Left renal cortex interstitium (tissue), 4 donors: ENCODE measurements at regions not wholly inside any gene's neighbourhood (a gene's known extent, or its start where the extent isn't known, plus 50 kb on each side); places are given as distances from the start of the nearest gene placed in this dataset.
"Not testable (repeated sequence)": the region's sequence is repeated elsewhere in the genome, so short reads cannot be mapped to it uniquely, and the experiment has no call there.

Source experiments
- DNase-seq, 4 donors: peaks; one replicate each; pipeline ENCODE4 v3.0.0-alpha.2; 2013; ENCODE audit warnings: low read depth in 4 of 4, low spot score in 2 of 4, missing footprints in 1 of 4

- DNase-seq = not testable (repeated sequence)
Observed at GRCh38 chr1:4489992-4490391, 164.4 kb upstream of the AJAP1 start.

GRCh38 chr1:4494027-4494426, 160.4 kb upstream of the AJAP1 start:
- DNase-seq = no peak

- DNase-seq = no peak
Observed at GRCh38 chr1:4494558-4494957, 159.9 kb upstream of the AJAP1 start.

- no peak for DNase-seq
Observed at GRCh38 chr1:4495809-4496208, 158.6 kb upstream of the AJAP1 start.

GRCh38 chr1:4500441-4500840, 154.0 kb upstream of the AJAP1 start:
- no peak for DNase-seq

GRCh38 chr1:4506591-4506990, 147.8 kb upstream of the AJAP1 start:
- no peak for DNase-seq

DNA sequence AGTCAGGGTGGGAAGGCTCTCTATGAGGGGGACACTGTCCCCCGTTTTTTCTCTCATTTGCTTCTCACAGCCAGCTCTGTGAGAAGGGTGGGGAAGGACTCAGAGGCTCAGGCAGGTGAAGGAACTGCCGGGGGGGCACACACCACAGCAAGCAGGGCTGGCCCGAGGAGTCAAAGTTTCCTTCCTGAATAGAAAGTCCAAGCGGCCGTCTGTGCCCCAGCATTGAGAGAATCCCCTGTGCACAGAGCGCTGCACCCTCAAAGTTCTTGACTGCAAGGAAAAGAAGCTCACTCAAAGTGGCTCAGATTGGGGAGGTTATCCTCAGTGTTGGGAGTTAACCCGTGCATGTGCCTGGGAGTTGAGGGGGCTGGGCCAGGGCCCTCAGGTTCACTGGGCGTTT, 145.2 kb upstream of the AJAP1 start:
- DNase-seq = no peak

DNA sequence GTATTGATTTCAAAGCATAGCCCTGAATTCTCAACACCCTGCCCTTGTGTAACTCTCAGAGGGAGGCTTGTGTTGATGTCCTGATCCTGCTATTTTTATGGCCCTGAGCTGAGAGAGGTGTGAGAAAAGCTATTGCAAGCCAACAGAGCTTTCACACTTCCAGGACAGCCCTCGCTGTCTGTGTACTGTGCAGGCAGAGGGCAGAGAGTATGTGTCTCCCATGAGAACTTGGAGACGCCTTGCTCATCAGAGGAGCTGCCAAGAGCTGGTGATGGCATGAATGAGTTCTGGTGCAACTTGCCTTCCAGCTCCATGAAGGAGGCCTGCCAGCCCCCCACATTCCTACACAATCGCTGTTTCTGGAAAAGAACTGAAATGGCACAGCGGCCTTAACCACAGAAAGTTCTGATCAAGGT, 144.1 kb upstream of the AJAP1 start:
- DNase-seq = no peak

DNA sequence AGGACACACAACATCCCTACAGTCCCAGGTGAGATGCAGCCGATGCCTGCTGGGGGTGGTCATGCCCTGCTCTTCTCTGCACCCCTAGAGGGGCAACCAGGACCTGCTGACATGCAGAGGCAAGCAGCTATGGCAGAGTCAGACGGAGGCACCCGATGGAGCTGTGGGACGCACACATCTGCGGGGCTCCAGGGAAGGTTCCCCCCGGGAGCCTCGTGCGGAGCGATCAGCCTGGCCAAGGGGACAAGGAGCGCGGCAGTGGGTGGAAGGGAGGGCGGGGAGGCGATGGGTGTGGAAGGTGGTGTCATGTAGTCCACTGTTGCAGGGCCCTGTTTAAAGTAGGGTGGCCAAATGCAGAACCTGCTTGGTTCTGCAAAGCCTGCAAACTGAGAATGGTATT, 143.0 kb upstream of the AJAP1 start:
- no peak for DNase-seq

- DNase-seq = peak; percentile 44 to 72 (median 58)
Observed at GRCh38 chr1:4512636-4513035, 141.8 kb upstream of the AJAP1 start.

- DNase-seq = no peak
Observed at GRCh38 chr1:4513685-4514084, 140.7 kb upstream of the AJAP1 start.

GRCh38 chr1:4515727-4516289, 138.6 kb upstream of the AJAP1 start:
- DNase-seq = no peak

DNA sequence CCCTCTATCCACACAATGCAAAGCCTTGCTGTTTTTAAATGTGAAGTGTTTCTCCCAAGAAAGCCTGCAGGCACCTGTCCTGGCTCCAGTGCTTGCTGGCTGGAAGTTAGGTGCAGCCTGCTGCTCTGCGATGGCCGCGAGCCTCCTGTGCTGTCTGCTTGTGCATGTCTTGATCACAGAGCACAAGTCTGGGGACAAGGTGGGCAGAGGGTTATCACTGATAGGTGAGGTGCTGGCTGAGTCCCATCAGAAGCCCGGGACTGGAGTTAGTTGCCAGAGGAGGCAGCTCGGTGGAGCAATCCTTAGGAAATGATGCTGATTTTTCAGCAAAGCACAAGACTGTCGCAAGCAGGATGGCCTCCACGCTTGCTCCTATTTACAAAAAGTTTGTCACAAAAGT, 137.8 kb upstream of the AJAP1 start:
- no peak for DNase-seq

GRCh38 chr1:4517186-4517954, 137.0 kb upstream of the AJAP1 start:
- no peak for DNase-seq

- no peak for DNase-seq
Observed at GRCh38 chr1:4518621-4519020, 135.8 kb upstream of the AJAP1 start.

DNA sequence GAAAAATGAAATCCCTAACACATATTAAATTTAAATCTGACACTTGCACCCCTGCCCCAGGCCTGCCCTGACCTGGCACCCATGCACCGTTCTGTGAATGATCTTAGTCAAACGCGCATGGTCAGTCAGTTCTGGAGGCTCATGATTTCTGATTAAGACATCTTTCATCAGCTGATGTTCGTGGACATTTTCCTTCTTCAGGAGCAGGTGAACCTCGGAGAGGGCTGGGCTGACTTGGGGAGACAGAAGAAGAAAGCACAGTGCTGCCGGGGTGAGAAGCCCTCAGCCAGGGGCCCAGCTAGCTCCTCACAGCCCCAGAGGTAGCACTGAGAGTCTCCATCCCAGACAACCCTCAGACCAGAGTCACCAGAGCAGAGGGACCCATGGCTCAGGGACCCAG, 134.5 kb upstream of the AJAP1 start:
- DNase-seq = no peak

DNA sequence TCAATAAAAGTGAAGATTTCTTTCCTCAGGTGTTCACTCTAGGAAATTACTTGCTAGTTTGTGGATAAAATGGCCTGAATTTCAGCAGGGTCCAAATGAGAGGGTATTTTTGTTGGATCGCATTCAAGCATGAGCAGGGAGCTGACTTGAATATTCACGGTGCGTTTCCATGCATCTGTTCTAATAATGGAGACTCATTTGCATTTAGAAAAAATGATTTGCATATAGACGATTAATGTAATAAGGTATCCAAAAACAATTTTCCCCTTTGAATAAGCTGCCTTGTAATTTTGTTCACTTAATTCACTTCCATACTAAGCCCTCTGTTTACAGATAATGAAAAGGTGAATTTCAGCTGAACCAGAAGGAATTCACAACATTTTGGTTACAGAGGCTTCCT, 130.9 kb upstream of the AJAP1 start:
- no peak for DNase-seq

GRCh38 chr1:4526747-4527146, 127.7 kb upstream of the AJAP1 start:
- DNase-seq = no peak

GRCh38 chr1:4527819-4528218, 126.6 kb upstream of the AJAP1 start:
- DNase-seq = no peak

DNA sequence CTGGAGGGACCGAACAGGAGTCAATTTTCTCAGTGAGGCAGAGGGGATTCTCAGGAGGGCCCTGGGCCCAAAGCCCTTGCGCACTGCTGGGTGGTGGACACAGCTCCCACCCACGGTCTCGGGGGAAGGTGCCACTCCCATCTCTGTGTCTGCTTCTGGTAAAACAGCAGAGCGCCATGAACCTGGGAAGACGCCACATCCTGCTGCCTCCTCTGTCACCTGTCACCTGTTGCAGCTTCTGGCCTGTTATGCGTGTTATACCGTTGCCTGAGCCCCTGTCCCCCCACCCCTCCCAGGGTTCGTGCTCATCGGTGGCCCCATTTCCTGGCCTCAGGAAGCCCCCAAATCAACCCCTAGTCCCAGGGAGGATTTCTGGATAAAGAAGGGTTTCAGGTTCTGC, 125.8 kb upstream of the AJAP1 start:
- DNase-seq = no peak

DNA sequence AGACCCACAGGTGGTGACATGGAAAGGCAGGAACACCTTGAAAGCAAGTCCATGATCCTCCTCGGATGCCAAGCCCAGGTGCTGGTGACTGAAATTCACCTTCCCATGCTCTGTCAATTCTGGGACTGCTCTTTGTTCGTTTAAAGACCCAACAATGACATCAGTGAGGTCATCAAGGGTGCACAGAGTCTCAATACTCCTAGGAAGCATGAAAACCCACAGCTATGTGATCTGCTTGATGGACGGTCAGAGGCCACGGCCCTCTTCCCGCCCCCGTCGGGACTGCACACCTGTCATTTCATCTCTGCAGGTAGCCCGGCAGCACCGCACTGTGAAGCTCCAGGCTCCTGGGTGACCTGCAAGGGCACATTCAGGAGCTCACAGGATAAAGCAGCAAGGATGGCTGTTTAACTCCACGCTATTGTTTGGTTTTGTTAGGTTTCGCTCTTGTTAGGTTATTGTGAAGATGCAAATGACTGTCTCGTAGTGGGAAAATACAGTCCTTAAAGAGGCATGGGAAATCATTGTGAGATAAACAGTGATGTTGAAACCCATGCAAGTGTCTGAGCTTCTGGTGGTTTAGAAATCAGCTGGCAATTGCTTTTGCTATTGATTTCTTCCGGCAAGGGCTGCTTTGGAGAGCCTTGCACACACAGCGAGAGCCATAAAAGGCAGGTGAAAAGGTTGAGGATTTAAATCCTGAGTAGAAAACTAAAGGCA, 124.8 kb upstream of the AJAP1 start:
- DNase-seq = no peak

GRCh38 chr1:4530166-4530785, 124.1 kb upstream of the AJAP1 start:
- DNase-seq = no peak
